ENCODE measurements at regions not wholly inside any gene's neighbourhood (a gene's known extent, or its start where the extent isn't known, plus 50 kb on each side); places are given as distances from the start of the nearest gene placed in this dataset.

- no peak for DNase-seq (ENCODE audit: low read depth)
Observed at GRCh38 chr6:81694855-81695254, 57.6 kb downstream of the TENT5A start.

DNA sequence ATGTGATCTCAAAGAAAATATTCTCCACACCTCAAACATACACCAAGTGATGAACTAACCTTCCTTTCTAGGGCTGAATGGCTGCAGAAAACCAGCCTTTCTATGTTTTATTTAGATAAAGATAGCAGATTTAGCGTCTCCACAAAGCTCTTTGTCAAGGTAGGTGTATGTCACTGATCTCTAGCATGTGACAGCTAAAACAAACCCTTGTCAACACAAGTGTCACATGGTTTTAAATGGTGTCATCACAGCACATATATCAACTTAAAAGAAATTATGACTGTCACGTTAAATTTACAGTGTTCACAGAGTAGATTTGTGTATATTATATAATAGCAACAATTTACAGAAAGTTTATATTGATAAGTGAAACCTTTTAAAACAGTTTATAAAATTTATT, 58.3 kb downstream of the TENT5A start:
- no peak for DNase-seq (ENCODE audit: low read depth)

DNA sequence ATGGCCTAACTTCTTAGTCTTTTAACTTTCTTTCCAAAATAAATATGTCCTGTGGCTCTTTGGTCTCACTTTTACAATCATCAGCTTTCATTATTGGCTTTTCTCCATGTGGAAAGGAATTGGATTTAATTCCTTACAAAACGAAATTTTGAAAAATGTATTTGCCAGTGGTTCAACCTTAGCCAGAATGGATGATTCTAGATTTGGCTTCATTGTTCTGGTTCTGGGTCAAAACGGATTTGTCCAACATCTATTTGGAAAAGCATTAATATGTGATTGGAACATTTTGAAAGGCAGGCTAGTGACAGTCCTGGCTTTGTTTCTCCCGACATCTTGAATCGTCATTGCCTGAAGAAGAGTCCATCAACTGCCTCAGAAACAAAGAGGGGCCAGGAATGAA, 59.2 kb downstream of the TENT5A start:
- no peak for DNase-seq (ENCODE audit: low read depth)

- no peak for DNase-seq (ENCODE audit: low read depth)
Observed at GRCh38 chr6:81690073-81690472, 62.4 kb downstream of the TENT5A start.

- DNase-seq (ENCODE audit: low read depth): no peak
Observed at GRCh38 chr6:81689580-81689979, 62.9 kb downstream of the TENT5A start.

DNA sequence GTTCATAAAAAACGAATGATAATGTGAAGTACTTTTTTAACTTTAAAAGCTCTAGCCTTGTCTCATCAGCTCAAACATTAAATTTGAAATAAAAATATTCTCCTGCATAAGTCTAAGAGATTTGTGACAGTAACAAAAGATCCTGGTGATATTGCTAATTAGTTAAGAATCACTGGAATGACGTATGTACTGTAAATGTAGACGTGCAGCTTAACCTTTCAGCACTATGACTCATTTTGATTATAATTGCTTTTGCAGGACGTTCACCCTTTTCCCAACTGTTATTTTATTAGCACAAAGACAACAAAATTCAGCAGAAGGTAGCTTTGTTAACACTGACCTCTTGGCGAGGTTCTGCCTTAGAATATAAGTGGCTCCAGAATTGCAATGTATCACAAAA, 68.6 kb downstream of the TENT5A start:
- DNase-seq (ENCODE audit: low read depth): peak; percentile 11

- no peak for DNase-seq (ENCODE audit: low read depth)
Observed at GRCh38 chr6:81682858-81683620, 69.4 kb downstream of the TENT5A start.

DNA sequence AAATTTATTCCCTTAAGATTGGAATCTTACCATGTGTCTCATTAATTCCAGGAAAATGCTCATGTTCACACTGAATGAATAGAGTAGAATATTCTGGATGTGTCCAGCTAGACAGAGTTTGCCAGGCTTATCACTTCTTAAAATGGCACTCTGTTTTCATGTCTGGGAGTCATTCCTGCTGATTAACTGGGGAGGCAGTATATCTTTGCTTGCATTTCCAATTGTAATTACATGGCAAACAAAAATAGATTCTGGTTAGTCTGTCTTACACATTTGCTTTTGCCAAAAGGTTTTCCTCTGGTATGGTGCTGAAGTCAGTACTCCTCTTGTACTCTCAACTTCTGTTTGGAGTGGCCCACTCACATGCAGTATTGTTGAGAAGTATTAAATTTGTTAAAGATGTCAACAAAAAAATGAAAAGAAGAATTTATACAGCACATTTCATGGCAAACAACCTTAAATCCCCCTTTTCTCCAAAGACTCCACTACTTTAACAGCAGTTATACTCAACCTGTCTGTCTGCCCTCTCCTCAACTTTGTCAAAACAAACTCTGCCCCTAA, 70.2 kb downstream of the TENT5A start:
- no peak for DNase-seq (ENCODE audit: low read depth)

DNA sequence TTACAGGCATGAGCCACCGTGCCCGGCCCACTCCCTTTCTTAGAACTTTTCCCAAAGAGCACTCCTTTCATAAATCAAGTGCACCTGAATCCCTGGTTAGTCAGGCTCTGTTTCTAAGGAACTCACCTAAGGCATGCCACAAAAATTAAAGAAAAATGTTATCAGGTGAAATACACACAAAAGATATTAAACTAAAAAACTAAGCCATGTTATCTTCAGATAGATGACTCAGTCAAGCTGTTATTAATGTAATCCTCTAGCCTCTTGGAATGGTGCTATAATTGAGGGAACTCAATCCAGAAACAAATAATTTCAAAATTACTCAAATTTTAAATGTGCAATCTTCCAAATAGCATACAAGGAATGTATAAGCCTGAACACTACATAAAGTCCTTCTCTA, 83.0 kb downstream of the TENT5A start:
- no peak for DNase-seq (ENCODE audit: low read depth)

DNA sequence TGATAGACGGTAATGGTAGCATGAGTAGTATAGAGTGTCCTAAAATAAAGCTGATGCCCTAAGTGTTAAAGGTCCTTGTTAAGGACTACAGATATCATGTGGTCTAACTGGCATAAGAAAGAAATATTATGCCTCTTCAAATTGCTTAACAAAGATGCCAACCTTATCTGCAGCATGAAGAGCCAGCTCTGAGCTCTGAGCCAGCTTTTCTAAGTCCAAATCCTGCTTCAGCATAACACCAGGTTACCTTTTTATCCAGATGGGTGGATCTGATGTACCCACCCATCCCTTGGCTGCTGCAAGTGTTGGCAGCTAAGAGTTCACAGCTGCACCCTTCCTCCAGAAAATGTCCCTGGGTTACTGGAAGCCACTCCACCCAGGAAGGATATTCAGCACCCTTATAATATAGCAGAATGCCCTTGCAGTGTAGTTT, 83.8 kb downstream of the TENT5A start:
- DNase-seq (ENCODE audit: low read depth): no peak

- DNase-seq (ENCODE audit: low read depth): no peak
Observed at GRCh38 chr6:81666481-81666880, 86.0 kb downstream of the TENT5A start.

DNA sequence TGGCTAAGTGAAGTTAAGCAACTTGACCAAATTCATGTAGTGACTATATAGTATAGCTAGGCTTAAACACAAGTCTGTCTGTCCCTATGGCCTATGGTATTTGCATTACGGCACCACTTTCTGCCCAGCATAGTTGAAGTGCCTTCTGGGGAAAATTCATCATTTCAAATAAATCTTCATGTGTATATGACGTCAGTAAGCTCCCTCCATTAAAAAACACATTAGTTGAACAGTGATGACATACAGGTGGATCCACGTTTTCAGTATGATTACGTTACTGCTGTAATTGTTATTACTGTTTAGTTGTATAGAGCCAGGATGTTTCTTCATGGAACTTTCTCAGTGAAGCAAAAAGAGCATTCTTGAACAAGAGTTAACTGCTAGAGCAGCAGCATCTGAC, 96.2 kb downstream of the TENT5A start:
- no peak for DNase-seq (ENCODE audit: low read depth)

DNA sequence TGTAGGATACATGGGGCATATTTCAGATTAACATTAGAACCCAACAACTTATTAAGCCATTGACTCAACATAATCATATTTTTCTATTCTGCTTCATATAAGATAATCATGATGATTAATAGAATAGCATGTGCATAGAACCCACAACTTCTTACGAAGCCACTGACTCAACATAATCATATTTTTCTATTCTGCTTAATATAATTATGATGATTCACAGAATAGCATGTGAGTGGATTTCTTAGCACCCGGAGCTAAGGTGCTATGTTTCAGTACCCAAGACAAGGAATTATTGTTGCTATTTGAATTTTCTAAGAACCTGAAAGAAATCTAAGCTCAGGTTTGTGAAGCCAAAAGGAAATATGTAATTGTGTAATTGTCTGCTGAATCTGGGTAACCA, 96.8 kb downstream of the TENT5A start:
- no peak for DNase-seq (ENCODE audit: low read depth)

GRCh38 chr6:81648502-81648901, 104.0 kb downstream of the TENT5A start:
- no peak for DNase-seq (ENCODE audit: low read depth)

DNA sequence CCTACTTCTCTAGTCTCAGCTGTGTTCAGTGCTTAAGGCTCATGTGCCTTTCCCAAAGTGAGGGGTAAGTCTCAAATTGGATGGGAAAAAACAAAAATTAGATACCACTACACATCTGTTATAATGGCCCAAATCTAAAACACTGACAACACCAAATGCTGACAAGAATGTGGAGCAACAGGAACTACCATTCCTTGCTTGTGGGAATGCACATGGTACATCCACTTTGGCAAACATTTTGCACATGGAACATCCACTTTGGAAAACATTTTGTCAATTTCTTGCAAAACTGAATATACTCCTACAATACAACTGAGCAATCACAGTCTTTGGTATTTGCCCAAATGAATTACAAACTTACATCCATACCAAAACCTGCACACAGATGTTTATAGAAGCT, 109.3 kb downstream of the TENT5A start:
- DNase-seq (ENCODE audit: low read depth): no peak

- no peak for DNase-seq (ENCODE audit: low read depth)
Observed at GRCh38 chr6:81640891-81641290, 111.6 kb downstream of the TENT5A start.

GRCh38 chr6:81640126-81640525, 112.4 kb downstream of the TENT5A start:
- DNase-seq (ENCODE audit: low read depth): no peak

DNA sequence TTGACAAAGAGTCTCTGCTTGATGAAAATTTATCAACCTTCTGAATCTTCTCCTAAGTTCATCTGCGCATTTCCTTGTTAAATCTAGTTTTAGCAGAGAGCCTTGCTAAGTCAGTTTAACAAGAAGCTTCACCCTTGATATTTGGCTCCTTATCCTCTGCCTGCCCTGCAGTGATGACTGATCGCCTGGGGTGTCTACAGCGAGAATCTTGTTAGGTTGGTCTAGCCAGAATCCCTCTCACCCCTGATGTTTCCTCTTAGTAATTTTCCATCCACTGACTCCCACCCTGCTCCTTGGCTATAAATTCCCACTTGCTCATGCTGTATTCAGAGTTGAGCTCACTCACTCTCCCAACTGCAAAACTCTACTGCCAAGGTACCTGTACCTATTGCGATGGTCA, 114.1 kb downstream of the TENT5A start:
- no peak for DNase-seq (ENCODE audit: low read depth)

DNA sequence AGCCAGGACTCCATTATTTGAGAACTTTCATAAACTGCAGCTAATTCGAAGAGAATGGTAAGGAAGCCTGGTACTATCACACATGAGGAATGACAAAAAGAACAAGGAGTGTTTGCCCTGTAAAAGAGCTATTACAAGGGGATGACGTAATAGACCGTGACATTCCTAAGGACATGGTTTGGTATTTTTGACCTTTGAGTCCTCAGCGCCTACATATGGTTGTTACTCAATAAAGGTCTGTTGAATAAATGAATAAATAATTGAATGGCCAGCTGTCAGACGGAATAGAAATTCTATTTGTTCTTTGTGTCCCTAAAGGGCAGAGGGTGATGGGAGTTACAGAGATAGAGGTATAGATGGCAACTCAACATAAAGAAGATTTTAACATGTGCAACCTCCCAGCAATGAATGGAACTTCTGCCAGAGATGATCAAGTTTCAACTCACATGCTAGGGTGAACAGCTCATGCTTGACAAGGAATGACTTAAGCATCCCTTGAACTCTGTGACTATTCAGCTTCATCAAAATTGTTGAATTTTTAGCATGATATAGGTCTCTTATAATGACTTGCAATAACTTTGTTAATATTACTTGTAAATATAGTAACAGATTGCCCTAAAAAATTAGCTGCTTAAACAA, 115.4 kb downstream of the TENT5A start:
- DNase-seq (ENCODE audit: low read depth): peak; percentile 2

DNA sequence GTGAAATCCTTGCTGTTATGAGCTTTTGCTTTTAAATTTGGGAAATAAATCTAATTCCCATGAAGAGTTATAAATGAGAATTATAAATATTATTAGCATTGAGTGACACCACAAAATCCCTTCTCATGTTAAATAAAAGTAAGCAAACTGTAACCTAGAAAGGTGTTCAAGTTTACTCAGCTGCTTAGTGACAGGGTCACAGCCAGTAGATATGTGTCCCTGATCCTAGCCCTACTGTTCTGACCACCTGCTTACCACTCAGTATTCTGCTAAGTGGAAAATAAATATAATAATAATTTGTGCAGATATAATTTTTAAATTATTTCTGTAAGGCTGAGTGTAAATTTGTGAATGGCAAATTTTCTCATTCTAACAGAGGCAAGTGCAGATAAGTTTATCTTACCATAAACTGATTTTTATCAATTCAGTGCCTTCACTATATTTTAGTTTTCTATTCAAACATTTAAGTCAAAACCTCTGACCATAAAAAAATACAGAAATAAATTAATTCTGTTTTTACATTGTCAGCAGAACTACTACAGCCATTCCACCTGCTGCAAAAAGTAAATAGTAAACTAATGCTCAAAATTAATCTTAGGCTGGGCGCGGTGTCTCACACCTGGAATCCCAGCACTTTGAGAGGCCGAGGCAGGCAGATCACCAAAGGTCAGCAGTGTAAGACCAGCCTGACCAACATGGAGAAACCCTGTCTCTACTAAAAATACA, 118.2 kb downstream of the TENT5A start:
- no peak for DNase-seq (ENCODE audit: low read depth)

DNA sequence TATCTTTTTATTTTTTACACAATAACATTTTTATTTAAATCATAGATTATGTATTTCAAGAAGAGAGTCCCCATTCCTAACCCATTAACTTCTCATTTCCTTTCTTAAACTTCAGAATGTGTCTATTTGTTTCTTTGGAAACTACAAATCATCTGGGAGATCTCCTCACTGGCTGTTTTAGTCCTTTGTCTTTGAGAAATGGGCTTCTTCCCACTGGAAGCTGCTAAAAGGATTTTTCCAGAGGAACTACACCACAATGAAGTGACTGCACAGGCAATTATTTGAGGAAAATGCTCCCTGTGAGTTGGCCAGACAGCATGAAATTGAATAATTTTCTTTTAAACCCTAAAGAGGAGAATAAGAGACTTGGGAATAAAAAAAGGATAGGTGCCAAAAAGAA, 119.1 kb downstream of the TENT5A start:
- no peak for DNase-seq (ENCODE audit: low read depth)

DNA sequence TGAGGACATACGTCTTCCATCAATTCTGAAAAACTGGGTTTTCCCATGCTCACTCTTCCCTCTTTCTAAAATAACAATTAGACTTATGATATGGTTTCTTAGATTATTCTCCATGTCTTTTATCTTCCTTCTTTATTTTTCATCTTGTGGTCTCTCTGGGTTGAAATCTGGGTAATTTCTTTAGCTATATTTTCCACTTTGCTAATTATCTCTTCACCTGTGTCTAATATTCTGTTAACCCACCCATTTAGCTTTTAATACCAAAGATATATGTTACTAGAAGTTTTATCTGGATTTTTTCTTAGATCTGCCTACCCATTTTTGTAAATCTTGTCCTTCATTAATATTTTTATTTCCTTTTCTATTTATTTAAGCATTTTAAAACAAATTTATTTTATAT, 121.8 kb downstream of the TENT5A start:
- DNase-seq (ENCODE audit: low read depth): no peak

DNA sequence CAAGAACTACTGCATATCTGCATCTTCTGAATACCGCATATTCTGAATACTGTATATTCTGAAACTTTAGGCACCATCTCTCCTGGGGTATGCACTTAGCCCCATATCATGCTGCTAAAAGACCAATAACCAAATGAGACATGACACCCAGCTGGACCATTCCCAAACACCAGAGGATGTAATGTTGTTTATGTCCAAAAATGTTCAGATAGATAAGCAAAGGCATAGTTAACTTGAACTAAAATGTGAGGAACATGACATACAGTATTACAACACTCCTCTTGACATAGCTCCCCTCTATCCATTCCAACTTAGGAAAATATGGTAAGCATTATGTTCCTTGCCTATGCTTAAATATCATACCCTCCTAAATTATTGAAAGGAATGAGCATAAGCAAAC, 127.3 kb downstream of the TENT5A start:
- no peak for DNase-seq (ENCODE audit: low read depth)
